PC-3 (cell line): ENCODE measurements at regions not wholly inside any gene's neighbourhood (a gene's known extent, or its start where the extent isn't known, plus 50 kb on each side); places are given as distances from the start of the nearest gene placed in this dataset.

Experiments
- EZH2 ChIP-seq: fragments of 300-600 bp; sonication (generic); IDR thresholded peaks from one replicate; pipeline ENCODE4 v1.6.1; 2017; ENCODE audit warnings: antibody characterized with exemption, mild to moderate bottlenecking, low read length; ENCODE audit not compliant: unreplicated experiment
- EZH2phosphoT487 ChIP-seq: fragments of 300-600 bp; sonication (generic); IDR thresholded peaks from 2 replicates; pipeline ENCODE4 v1.6.1; 2018; ENCODE audit warnings: mild to moderate bottlenecking, antibody characterized with exemption, low read length, borderline replicate concordance
- TF ChIP-seq, protein P1 (sequence below): fragments of 300-600 bp; sonication (generic); conservative IDR thresholded peaks from 2 replicates; pipeline ENCODE4 v1.5.1; 2017; ENCODE audit warnings: antibody characterized with exemption, low read depth, mild to moderate bottlenecking, low read length

DNA sequence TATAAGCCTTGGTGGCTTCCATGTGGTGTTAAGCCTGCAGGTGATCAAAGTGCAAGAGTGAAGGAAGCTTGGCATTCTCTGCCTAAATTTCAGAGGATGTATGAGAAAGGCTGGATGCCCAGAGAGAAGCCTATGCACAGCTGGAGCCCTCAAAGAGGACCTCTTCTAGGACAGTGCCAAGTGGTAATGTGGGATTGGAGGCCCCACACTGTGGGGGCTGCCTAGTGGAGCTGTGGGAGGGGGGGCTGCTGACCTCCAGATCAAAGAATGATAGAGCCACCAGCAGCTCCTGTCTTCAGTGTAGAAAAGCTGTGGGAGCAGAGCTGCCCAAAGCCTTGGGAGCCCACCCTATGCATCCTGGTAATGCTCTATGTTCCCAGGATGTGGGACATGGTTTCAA, 1512.7 kb upstream of the TPTE start:
- TF ChIP-seq, protein P1, sequence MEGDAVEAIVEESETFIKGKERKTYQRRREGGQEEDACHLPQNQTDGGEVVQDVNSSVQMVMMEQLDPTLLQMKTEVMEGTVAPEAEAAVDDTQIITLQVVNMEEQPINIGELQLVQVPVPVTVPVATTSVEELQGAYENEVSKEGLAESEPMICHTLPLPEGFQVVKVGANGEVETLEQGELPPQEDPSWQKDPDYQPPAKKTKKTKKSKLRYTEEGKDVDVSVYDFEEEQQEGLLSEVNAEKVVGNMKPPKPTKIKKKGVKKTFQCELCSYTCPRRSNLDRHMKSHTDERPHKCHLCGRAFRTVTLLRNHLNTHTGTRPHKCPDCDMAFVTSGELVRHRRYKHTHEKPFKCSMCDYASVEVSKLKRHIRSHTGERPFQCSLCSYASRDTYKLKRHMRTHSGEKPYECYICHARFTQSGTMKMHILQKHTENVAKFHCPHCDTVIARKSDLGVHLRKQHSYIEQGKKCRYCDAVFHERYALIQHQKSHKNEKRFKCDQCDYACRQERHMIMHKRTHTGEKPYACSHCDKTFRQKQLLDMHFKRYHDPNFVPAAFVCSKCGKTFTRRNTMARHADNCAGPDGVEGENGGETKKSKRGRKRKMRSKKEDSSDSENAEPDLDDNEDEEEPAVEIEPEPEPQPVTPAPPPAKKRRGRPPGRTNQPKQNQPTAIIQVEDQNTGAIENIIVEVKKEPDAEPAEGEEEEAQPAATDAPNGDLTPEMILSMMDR = no peak
- TF ChIP-seq EZH2 (no peak), EZH2phosphoT487 (no peak)
